DMS53 (cell line): ENCODE measurements at regions not wholly inside any gene's neighbourhood (a gene's known extent, or its start where the extent isn't known, plus 50 kb on each side); places are given as distances from the start of the nearest gene placed in this dataset.

Experiments used
- DNase-seq: peaks from one replicate; lab custom pipeline; 2025; lab: John Stamatoyannopoulos, UW

DNA sequence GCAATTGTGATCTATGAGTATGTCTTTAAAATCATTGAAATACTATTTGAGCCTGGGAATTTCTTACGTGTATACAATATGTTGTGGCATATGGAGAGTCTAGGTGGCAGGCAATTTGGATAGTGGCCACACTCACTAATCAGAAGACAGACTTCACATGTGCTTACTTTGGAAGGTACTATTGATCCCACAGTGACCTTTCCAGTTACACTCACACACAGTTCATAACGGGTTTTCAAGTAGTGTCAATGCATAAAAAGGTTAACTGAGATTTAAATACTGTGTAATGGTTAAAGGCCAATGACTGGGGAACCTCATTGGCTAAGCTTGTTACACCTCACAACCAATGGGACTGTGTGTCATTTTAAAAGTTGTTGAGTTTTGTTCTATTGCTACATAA, 783.2 kb downstream of the RPA4 start:
- no peak for DNase-seq

DNA sequence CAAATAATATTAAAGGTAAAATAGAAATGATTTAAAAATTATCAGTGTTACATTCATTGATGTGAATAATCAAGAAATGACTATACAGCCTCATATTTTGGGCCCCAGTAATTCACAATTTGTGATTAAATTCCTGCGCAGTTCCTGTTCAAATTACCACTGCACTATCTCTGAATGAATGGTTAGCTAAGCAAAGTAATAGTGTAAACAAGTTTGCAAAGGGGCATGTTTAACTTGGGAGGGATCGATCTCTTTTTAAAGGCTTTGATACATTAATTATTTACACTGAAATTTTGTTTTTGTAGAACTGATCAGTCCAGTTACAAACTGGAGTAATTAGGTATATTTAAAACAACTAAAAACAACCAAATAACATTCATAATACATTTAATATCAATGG, 784.4 kb downstream of the RPA4 start:
- no peak for DNase-seq

DNA sequence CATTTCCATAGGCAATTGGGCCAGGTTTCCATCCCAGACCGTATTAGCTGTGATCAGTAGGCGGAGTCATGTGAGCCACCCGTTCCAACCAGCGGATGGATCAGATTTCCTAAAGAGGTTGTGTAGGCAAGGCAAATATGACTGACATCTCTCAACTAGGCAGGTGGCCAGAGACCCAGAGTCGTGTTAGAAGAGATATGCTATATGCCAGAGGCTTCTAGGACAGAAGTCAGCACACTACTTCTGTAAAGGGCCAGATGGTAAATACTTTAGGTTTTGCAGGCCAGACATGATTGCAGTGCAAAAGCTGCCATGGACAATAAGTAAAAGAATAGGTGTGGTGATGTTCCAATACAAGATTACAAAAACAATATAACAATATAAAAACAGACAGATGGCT, 788.4 kb downstream of the RPA4 start:
- DNase-seq = peak; percentile 89

DNA sequence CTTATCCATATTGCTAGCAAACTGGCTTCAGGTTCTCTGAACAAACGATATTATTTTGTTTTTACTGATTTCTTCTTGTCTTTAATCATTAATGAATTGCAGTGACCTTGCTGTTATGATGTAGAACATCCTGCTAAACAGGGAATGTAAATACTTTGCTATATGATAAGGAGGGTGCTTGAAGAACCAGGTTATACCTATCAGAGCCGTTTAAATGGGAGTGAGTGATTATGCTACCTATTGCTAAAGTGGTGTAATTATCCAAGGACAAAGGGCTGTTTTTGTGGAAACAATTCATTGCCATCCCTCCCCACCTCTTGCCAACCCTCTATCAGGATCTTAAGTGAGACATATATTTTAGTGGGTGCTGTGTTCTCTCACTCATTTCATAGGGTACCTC, 788.9 kb downstream of the RPA4 start:
- peak; percentile 50 for DNase-seq

DNA sequence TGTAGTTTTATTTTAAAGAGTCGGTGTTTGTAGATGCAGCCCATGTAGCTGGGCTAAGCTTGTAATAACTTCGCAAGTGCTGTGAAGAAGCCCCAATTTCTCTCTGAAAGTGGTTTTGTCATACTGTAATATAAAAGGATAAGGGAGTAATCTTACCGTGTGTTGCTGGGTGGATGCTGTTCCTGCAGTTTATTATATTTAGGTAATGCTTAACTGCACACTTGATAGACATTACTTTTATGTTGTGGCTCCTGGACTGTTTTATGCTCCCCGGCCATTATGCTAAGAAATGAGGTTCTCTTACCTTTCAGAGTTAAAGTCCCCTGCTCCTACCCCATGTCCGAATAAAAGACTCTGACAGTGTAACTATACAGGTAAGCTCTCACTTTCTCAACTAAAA, 789.4 kb downstream of the RPA4 start:
- DNase-seq = no peak

DNA sequence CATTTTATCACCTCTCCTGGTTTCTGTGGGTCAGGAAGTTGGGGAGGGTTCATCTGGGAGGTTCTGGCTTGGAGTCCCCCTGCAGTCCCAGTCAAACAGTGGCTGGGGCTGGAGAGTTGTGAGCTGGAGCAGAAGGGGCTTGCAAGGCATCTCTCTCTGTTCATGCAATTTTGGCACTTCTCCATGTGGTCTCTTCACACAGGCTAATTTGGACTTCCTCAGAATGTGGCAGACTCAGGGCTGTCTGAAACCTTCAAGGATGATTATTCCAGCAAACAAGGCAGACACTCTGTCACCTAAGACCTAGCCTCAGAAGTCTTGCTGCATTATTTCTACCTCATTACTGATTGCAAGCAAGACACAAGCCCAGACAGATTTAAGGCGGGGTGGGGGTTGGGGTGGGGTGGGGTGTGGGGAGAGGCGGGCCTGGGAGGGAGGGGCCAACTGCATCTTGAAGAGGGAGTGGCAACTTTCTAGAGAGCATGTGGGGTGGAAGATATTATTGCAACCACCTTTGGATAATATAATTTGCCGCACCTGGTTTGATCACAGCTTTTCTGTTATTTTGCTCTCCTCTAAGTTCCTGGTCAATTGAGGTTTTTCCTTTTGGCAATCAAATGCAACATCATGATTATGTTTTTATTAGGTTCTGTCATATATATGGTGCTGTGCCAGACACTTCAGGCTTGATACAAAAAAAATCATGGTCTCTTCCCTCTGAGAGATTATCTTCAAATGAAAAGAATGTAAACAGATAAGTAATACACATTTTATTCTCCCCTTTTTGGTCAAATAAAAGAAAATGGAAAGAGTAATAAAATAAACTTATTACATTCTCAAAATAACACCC, 799.5 kb downstream of the RPA4 start:
- no peak for DNase-seq

DNA sequence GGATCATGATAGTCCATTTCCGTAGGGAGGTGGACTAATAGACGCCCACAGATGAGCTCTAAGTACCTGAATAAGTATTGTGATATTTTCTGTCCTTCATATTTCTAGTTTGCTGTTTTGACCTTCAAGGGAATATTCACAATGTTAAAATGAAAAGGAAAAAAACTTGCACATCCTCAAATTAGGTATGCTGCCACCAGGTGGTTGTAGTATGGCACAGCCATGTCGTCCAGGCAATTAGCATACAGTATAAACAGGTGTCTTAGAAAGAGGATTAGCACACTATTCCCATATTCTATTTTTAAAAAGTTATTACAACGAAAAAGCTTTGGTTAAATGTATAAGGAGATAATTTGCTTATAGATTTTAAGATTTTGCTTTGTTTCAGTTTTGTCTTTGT, 802.0 kb downstream of the RPA4 start:
- DNase-seq = peak; percentile 77

DNA sequence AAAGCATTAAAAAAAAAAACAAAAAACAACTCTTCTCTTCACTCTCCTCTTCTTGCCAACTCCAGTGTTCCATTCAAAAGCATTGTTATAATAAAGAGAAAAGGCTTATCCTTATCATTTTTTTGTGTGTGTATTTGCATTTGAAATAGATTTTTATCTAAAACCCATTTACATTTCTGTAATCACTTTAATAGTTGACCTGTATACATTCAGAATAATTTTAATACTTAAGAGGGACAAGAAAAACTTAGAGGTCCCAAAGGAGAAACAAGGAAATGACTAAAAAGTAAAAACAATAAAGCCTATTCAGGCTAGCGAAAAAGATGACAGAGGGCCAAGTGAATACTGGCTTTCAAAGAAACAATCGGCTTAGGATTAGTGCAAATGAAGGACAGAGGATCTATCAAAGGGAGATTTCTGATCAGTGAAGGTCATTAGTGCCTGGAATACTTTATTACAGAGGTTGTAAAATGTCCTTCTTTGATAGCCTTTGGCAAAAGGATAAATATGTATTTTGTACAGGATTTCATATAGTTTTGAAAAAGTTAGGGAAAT, 808.3 kb downstream of the RPA4 start:
- no peak for DNase-seq

DNA sequence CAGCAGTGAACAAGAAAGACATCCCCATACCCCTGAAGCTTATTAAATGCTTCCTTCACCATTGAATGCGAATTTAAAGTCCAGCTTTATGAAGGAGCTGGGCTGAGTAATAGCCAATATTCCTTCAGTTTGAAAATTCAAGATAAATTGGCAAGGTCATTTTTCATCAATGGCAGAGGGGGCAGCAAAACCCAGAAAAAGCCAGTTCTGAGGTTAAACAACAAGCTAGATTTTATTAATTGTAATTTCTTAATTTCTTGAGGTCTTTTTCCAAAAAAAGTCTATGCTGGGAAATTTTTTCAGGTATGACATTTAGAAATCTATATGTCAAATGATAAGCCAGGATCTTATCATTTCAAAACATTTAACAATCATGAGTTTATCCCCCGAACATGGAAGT, 808.9 kb downstream of the RPA4 start:
- no peak for DNase-seq

DNA sequence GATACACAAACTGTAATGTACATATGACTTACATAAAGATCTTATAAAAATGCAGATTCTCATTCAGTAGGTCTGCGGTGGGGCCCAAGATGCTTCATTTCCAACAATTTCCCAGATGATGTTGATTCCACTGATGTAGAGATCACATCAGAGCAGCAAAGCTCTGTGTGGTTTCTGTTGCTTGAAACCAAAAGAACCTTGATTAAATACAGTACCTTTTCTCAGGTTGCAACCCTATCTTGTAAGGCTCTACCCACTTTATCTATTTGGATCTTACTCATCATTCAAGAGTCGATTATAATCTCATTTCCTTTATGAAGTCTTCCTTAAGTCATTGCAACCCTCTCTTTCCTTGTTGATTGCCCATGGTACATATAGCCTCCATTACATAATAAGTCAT, 816.8 kb downstream of the RPA4 start:
- no peak for DNase-seq

DNA sequence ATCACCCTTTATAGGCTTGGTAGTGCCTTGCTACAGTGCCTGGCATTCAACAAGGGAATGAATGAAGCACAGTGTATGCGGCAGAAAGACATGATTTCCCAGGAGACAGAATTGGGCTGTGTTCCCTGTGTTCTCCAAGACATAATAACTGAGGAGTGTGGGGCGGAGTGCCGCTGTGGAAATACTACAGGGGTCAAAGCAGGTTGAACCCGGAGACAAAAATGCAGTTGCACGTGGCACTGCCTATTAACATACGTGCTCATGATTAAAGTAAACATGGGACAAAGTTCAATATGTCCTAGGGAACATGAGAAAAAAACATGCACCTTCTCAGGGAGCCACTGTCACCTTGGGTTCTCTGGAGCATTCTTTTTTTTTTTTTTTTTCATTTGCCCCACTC, 820.8 kb downstream of the RPA4 start:
- no peak for DNase-seq

DNA sequence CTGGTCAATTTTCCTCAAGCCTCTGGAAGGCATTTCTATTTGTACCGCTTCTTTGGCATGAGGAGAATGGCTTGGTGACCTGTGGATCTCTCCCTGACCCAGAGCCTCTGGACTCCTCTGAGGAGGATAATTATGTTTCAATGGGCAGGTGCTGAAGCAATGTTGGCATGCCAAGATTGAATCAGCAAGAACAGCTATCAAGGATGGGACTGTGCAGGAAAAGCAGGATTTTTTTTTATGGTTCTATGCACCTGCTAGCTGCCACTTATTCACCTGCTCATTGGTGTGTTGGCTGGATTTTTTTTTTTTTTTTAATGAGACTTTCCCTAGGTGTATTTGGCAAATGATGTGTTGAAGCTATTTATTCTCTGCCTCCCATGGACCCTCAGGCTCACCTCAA, 821.2 kb downstream of the RPA4 start:
- peak; percentile 18 for DNase-seq

DNA sequence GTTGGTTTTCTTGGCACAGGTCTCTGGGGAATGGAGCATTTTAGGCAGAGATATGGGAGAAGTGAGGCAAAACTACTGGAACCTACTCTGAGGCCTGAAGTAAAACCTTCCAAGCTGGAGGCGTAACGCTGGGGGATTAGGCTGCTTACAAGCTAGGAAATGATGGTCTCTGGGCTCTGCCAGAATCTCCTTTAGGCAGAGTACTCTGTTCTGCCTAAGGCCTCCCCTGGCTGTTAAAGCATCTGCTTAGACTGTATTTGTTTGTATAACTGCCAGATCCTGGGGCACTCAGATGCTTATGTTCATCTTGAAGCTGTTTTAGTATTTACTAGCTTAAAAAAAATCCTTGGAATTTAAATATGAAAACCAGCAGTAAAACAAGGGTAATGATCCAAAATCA, 822.2 kb downstream of the RPA4 start:
- DNase-seq = no peak

DNA sequence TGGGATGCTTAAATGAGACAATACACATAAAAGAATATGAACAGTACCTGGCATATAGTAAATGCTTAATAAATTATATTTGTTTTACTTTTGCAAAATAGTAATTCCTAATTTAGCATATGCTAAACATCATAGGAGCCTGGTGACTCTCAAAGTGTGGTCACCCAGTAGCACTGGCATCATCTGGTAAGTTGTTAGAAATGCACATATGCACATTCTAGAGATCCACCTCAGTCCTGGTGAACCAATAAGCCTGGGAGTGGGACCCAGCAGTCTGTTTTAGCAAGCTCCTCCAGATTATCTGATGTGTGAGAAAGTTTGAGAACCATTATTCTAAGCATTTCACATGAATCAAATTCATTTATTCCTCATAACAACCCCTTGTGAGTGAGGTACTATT, 830.4 kb downstream of the RPA4 start:
- DNase-seq = no peak

DNA sequence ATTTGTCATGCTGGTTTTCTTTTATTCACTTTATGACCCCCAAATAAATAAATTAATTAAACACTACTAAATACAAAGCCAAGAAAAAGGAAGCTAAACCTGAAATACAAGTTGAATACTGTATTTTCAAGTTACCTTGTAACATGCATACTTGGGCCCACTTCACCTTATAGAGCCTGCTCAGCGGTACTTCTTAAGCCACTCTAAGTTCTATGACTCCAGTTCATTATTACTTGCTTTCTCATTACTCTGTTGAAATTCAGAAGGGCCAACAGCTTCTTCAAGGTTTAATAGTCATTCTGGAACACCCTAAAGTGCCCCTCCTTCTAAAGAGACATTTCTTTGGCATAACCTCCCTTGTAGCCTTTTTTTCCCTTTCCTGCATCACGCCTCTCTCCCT, 844.5 kb downstream of the RPA4 start:
- DNase-seq = no peak

DNA sequence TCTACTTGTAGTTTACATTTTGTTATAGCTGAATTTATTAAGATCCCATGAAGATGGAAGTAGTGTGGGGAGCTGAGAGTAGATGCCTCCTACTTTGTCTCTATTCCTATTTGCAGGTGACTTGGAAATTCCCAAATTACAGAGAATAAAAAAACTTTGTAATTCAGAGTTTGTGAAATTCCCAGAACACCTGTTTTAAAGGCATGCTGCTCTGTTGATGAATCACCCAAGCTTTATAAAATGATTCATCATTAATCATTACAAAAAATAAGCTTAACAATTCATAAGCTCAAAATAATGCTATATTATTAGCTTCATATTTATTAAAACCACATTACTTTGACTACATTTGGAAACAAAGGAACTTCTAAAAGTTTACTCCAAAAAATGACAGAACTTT, 856.3 kb downstream of the RPA4 start:
- no peak for DNase-seq

DNA sequence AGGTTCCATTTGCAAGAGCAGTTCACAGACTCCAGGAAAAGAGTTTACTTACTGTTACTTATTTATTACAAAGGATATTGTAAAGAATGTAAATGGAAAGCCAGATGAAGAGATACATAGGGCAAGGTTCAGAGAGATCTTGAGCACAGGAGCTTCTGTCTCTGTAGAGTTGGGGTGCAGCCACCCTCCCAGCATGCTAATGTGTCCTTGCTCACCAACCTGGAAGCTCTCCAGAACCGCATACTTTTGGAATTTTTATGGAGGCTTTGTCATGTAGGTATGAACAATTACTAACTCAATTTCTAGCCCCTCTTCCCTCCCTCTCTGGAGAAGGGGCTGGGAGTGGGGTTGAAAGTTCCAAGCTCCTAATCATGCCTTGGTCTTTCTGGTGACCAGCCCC, 857.2 kb downstream of the RPA4 start:
- no peak for DNase-seq

DNA sequence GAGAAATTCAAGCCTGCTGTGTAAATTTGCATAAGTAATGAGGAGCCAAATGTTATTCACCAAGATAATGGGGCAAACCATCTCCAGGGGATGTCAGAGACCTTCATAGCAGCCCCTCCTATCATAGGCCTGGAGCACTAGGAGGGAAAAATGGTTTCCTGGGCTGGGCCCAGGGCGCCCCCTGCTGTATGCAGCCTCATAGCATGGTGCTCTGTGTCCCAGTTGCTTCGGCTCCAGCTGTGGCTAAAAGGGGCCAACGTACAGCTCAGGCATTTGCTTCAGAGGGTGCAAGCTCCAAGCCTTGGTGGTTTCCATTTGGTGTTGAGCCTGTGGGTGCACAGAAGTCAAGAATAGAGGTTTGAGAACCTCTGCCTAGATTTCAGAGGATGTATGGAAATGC, 859.3 kb downstream of the RPA4 start:
- peak; percentile 7 for DNase-seq

DNA sequence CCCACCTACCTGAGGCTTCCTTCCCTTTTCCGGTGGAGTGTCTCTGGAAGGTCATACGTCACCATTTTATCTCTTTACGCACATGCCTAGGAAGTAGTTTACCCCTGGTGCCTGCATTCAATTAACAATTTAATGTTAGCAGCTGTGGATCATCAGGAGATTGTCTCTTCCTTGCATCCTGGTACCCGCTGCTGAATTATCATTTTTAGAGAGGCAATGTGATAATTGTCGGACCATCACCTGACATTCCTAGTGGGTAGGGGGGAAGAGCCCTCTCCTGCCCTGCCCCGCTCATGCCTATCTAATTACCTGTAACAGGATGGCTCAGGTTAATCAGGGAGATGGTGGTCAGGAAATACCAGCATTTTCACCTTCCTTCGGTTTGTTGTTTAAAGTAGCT, 863.6 kb downstream of the RPA4 start:
- DNase-seq = no peak

DNA sequence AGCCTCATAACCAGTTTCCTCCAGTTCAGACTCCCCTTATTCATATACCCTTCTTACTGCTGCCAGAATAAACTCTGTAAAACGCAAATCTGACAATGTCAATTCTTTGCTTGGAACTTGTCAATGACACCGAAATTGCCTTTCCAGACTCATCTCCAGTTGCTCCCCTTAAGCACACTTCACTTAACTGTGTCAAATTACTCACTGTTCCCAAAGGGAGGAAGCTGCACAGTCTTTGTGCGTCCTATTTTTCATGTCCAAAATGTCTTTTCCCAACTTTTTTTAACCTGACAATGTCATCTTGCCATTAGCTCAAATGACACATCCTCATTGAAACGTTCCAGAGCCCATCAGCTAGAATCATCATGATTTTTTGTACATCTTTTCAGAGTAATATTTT, 867.3 kb downstream of the RPA4 start:
- no peak for DNase-seq

DNA sequence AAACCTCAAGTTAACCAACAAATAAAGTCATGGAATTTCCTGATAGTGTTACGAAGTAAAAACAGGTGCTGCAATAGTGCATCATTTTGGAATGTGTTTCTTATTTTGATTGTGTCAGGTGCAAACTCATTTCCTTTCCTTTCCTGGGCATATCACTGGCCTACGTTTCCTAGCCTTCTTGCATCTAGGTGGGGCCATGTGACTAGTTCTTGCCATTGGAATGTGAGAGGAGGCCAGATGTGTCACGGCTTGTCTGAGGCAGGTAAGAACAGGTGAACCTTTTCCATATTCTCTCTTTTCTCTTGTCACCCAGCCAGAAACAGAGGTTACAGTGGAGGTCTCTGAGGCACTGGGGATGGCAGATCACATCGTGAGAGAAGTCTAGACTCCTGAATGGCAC, 868.0 kb downstream of the RPA4 start:
- no peak for DNase-seq

DNA sequence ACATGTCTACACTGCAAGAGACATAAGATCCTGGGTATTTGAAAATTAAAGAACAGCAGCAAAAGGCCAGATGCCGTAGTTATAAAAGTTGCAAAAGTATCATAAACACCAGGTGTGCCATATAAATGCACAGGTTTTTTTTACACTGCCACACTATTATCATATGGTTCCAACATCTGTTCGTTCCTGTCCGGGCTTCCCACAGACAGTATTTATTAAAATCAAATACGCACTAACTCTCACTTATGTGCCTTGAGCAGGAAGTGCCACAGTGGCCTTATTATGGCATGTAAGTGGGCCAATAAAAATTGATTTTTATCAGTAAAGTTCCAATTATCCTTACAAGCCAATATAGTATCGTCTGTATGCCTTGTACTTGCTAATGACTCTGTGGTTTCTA, 873.2 kb downstream of the RPA4 start:
- no peak for DNase-seq

DNA sequence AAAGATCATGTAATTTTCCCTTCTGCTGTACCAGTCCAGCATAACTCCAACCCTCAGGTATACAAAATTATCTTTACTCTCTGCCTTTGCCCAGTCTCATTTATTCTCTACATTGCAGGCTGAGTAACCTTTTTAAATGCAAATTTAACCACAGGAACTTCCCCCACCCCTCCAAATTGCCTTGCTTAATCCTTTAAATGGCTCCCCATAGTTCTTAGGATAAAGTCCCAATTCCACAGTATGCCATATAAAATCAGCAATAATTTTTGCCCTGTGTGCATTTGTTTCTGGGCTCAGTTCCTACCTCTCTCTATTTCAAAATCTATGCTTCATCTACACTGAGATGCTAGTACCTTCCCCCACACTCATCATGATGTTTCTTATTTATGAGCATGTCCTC, 879.7 kb downstream of the RPA4 start:
- no peak for DNase-seq

DNA sequence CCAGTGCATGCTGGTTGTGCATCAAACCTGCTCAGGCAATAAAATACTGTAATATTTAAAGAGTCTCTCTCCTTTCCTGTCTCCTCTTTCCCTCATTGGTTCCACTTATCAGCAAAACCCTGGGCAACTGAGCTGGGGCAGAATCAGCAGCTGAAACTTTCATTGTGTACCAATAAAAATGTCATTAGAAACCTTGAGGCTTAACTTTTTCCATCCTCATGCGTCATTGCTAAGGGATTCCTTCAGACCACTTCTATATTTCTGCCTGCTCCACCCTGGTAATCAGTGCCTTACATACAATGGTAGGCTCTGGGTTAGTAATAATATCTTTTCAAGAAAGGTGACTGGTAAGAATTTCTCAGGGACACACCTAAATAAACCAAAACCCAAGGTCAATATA, 880.3 kb downstream of the RPA4 start:
- DNase-seq = no peak
